GM12878 (cell line): ENCODE measurements at regions not wholly inside any gene's neighbourhood (a gene's known extent, or its start where the extent isn't known, plus 50 kb on each side); places are given as distances from the start of the nearest gene placed in this dataset.

Source experiments
- CTCF ChIP-seq, 3 experiments: IDR thresholded peaks in 2 of 3; conservative IDR thresholded peaks in 1 of 3; 2 replicates each; pipeline ENCODE4 v1.5.1; 2011; ENCODE audit warnings: low read depth in 3 of 3, low read length in 3 of 3, mild to moderate bottlenecking in 3 of 3, control low read depth in 2 of 3, moderate library complexity in 2 of 3, inconsistent platforms in 1 of 3, mixed read lengths in 1 of 3; ENCODE audit not compliant: control insufficient read depth in 2 of 3, insufficient read depth in 1 of 3; ENCODE audit errors: extremely low read depth in 1 of 3
- EGR1 ChIP-seq, 2 experiments: IDR thresholded peaks; 1 replicate in 1 of 2; 2 replicates in 1 of 2; pipeline ENCODE4 v1.6.1; 2011 to 2012; ENCODE audit warnings: low read depth in 2 of 2, low read length in 2 of 2, borderline replicate concordance in 1 of 2, mild to moderate bottlenecking in 1 of 2, moderate library complexity in 1 of 2
- POLR2AphosphoS5 ChIP-seq: IDR thresholded peaks from 2 replicates; pipeline ENCODE4 v1.6.1; 2011; ENCODE audit warnings: mild to moderate bottlenecking, low read length, inconsistent platforms
- TAF1 ChIP-seq: IDR thresholded peaks from 2 replicates; pipeline ENCODE4 v1.6.1; 2011; ENCODE audit warnings: mild to moderate bottlenecking, low read depth, low read length, borderline replicate concordance
- TF ChIP-seq, protein P1 (sequence below): IDR thresholded peaks from 2 replicates; pipeline ENCODE4 v1.6.1; 2012; ENCODE audit warnings: mild to moderate bottlenecking, low read depth, low read length

DNA sequence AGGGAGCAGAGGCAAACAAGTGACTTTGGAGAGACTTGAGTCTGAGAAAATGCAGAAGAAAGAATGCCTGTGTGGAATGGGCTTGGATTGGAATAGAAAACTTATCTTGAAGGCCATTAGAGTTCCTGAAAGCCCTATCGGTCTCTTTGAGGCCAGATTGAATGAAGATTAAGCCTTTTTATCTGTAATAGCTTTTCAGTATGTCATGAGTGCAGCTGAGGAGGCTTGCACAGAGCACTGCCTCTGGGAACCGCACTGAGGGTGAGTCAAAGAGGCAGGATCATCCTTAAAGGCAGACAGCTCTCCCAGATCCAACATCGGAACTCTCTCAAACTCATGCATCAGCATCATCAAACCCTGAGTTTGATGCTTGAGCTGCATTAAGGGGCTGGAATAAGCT lies 515.2 kb downstream of the NTRK3 start:
- TF ChIP-seq, protein P1, sequence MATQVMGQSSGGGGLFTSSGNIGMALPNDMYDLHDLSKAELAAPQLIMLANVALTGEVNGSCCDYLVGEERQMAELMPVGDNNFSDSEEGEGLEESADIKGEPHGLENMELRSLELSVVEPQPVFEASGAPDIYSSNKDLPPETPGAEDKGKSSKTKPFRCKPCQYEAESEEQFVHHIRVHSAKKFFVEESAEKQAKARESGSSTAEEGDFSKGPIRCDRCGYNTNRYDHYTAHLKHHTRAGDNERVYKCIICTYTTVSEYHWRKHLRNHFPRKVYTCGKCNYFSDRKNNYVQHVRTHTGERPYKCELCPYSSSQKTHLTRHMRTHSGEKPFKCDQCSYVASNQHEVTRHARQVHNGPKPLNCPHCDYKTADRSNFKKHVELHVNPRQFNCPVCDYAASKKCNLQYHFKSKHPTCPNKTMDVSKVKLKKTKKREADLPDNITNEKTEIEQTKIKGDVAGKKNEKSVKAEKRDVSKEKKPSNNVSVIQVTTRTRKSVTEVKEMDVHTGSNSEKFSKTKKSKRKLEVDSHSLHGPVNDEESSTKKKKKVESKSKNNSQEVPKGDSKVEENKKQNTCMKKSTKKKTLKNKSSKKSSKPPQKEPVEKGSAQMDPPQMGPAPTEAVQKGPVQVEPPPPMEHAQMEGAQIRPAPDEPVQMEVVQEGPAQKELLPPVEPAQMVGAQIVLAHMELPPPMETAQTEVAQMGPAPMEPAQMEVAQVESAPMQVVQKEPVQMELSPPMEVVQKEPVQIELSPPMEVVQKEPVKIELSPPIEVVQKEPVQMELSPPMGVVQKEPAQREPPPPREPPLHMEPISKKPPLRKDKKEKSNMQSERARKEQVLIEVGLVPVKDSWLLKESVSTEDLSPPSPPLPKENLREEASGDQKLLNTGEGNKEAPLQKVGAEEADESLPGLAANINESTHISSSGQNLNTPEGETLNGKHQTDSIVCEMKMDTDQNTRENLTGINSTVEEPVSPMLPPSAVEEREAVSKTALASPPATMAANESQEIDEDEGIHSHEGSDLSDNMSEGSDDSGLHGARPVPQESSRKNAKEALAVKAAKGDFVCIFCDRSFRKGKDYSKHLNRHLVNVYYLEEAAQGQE, result no peak
- TF ChIP-seq POLR2AphosphoS5 (no peak), TAF1 (no peak), EGR1 (IDR thresholded peaks at IDR 0.05; ENCODE audit: borderline replicate concordance in 1 of 2, low read depth in 2 of 2, low read length in 2 of 2) (no peak), CTCF (IDR thresholded peaks at IDR 0.05 in 2 of 3, conservative IDR thresholded peaks at IDR 0.05 in 1 of 3; ENCODE audit: control insufficient read depth in 2 of 3, extremely low read depth in 1 of 3, insufficient read depth in 1 of 3, low read depth in 3 of 3, low read length in 3 of 3) (no peak)
